ENCODE measurements at regions not wholly inside any gene's neighbourhood (a gene's known extent, or its start where the extent isn't known, plus 50 kb on each side); places are given as distances from the start of the nearest gene placed in this dataset.

DNA sequence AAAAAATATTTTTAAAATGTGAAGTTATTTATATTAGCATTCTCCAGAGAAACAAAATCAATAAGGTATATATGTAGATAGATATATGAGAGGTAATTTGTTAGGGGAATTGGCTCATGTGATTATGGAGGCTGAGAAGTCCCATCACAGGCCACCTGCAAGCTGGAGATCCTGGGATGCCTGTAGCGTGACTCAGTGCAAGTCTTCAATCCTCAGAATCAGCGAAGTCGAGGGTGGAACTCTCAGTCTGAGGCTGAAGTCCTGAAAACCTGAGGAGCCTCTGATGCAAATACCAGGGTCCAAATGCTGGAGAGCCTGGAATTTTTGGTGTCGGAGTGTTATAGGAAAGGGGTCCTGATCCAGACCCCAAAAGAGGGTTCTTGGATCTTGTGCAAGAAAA, 658.5 kb downstream of the USP25 start:
- TF ChIP-seq, protein P1, sequence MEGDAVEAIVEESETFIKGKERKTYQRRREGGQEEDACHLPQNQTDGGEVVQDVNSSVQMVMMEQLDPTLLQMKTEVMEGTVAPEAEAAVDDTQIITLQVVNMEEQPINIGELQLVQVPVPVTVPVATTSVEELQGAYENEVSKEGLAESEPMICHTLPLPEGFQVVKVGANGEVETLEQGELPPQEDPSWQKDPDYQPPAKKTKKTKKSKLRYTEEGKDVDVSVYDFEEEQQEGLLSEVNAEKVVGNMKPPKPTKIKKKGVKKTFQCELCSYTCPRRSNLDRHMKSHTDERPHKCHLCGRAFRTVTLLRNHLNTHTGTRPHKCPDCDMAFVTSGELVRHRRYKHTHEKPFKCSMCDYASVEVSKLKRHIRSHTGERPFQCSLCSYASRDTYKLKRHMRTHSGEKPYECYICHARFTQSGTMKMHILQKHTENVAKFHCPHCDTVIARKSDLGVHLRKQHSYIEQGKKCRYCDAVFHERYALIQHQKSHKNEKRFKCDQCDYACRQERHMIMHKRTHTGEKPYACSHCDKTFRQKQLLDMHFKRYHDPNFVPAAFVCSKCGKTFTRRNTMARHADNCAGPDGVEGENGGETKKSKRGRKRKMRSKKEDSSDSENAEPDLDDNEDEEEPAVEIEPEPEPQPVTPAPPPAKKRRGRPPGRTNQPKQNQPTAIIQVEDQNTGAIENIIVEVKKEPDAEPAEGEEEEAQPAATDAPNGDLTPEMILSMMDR (IDR thresholded peaks at IDR 0.05; ENCODE audit: low read depth, low read length) = no peak
- no peak for TF ChIP-seq EZH2phosphoT487 (IDR thresholded peaks at IDR 0.05; ENCODE audit: low read depth)
